CD4-positive, alpha-beta T cell (primary cell): ENCODE measurements at regions not wholly inside any gene's neighbourhood (a gene's known extent, or its start where the extent isn't known, plus 50 kb on each side); places are given as distances from the start of the nearest gene placed in this dataset.

Experiments used
- ATAC-seq: fragments of 200-7000 bp; cut with Tn5 transposase; one replicate; pipeline ENCODE4 v1.10.0; 2022; ENCODE audit warnings: mild to moderate bottlenecking; ENCODE audit not compliant: poor library complexity
- CTCF ChIA-PET: fragments of 350-600 bp; sonication (Branson Sonifier 250); formaldehyde crosslinking; loops from one replicate; lab custom pipeline; 2021; ENCODE audit warnings: antibody characterized with exemption, inconsistent platforms; lab: Charles Lee
- POLR2A ChIA-PET: fragments of 350-600 bp; sonication (Branson Sonifier 250); formaldehyde crosslinking; loops from one replicate; lab custom pipeline; 2021; ENCODE audit warnings: antibody characterized with exemption, inconsistent platforms; lab: Charles Lee
- DNase-seq, 14 experiments: peaks; one replicate each; pipeline ENCODE4 v3.0.0-alpha.2; 2013 to 2020; ENCODE audit warnings: mixed read lengths in 2 of 14
- H3K27ac ChIP-seq, 2 donors: one replicate each; pipeline versions ENCODE4 v1.5.1 to v1.7.0; 2013; ENCODE audit warnings: low read length in 2 of 2, low read depth in 1 of 2, mild to moderate bottlenecking in 1 of 2
- H3K27me3 ChIP-seq, 2 experiments: 1 replicate in 1 of 2; 2 replicates in 1 of 2; pipeline versions ENCODE4 v1.6.1 to v1.7.0; 2013; ENCODE audit warnings: low read length in 2 of 2, control low read depth in 1 of 2, mild to moderate bottlenecking in 1 of 2, moderate library complexity in 1 of 2; ENCODE audit not compliant: insufficient read depth in 2 of 2, control insufficient read depth in 1 of 2
- H3K36me3 ChIP-seq: one replicate; pipeline ENCODE4 v1.6.1; 2013; ENCODE audit warnings: low read length, control low read depth; ENCODE audit not compliant: insufficient read depth
- H3K4me1 ChIP-seq: one replicate; pipeline ENCODE4 v1.6.1; 2013; ENCODE audit warnings: low read length, control low read depth; ENCODE audit not compliant: insufficient read depth
- H3K4me3 ChIP-seq: one replicate; pipeline ENCODE4 v1.5.1; 2013; ENCODE audit warnings: mild to moderate bottlenecking, low read length, moderate library complexity
- H3K9me3 ChIP-seq, 2 experiments: 1 replicate in 1 of 2; 2 replicates in 1 of 2; pipeline versions ENCODE4 v1.6.1 to v1.7.0; 2013; ENCODE audit warnings: low read length in 2 of 2, mild to moderate bottlenecking in 2 of 2, control low read depth in 1 of 2, moderate library complexity in 1 of 2; ENCODE audit not compliant: control insufficient read depth in 1 of 2, insufficient read depth in 1 of 2
- H3K27ac Mint-ChIP-seq: one replicate; pipeline ENCODE4 v1.8.0; 2020; ENCODE audit warnings: mixed read lengths
- H3K27me3 Mint-ChIP-seq: one replicate; pipeline ENCODE4 v1.8.0; 2021; ENCODE audit warnings: mixed read lengths
- H3K36me3 Mint-ChIP-seq: one replicate; pipeline ENCODE4 v1.8.0; 2021; ENCODE audit warnings: low read depth, mixed read lengths
- H3K4me1 Mint-ChIP-seq: one replicate; pipeline ENCODE4 v1.8.0; 2021; ENCODE audit warnings: low read depth, mixed read lengths
- H3K4me3 Mint-ChIP-seq: one replicate; pipeline ENCODE4 v1.8.0; 2020; ENCODE audit warnings: mild to moderate bottlenecking, mixed read lengths
- H3K9me3 Mint-ChIP-seq: one replicate; pipeline ENCODE4 v1.8.0; 2020; ENCODE audit warnings: mixed read lengths
- intact Hi-C, 2 experiments: fragments of 100-400 bp; cut with DNase I in 1 of 2; cut with micrococcal nuclease in 1 of 2; formaldehyde crosslinking; loops; one replicate each; pipeline versions ENCODE4 v1.15.1 to v1.9.0; 2023 to 2025; cut with DNase I, micrococcal nuclease
- TF ChIP-seq, protein P1 (sequence below): fragments of 200-600 bp; IDR thresholded peaks from one replicate; pipeline ENCODE4 v1.8.0; 2022; ENCODE audit warnings: antibody characterized with exemption, mild to moderate bottlenecking

DNA sequence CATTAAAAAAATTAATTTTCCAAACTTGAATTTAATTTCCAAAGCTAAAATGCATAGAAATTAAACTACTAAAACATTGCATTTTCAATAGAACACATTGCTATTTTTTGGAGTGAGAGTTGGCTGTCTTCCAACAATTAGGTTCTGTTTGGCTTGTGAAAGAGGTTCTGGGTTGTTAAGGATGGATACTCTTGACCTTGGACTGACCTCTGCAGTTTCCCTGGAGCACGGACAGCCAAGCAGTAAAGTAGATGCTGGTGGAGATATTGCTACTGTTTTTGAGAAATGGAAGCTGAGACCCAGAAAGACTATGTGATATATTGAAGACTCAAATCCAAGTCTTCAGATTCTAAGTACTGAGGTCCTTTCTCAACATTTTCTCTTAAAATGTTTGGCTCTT lies 95.9 kb upstream of the CHD6 start:
- Mint-ChIP-seq H3K36me3 (no peaks in the 10 kb centered on the region), H3K27ac (no peak overlapping the region), H3K27me3 (peaks cover 6% of the 10 kb centered on the region), H3K4me3 (no peak overlapping the region), H3K4me1 (no peaks in the 10 kb centered on the region), H3K9me3 (no peaks in the 10 kb centered on the region)
- H3K27ac ChIP-seq = no peak overlapping the region
- no peaks in the 10 kb centered on the region for H3K9me3 ChIP-seq
- intact Hi-C loops = no loop called here
- DNase-seq (no peak), ATAC-seq (no peak)
- H3K36me3 ChIP-seq = no peaks in the 10 kb centered on the region
- no peaks in the 10 kb centered on the region for H3K27me3 ChIP-seq
- TF ChIP-seq, protein P1, sequence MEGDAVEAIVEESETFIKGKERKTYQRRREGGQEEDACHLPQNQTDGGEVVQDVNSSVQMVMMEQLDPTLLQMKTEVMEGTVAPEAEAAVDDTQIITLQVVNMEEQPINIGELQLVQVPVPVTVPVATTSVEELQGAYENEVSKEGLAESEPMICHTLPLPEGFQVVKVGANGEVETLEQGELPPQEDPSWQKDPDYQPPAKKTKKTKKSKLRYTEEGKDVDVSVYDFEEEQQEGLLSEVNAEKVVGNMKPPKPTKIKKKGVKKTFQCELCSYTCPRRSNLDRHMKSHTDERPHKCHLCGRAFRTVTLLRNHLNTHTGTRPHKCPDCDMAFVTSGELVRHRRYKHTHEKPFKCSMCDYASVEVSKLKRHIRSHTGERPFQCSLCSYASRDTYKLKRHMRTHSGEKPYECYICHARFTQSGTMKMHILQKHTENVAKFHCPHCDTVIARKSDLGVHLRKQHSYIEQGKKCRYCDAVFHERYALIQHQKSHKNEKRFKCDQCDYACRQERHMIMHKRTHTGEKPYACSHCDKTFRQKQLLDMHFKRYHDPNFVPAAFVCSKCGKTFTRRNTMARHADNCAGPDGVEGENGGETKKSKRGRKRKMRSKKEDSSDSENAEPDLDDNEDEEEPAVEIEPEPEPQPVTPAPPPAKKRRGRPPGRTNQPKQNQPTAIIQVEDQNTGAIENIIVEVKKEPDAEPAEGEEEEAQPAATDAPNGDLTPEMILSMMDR = no peak
- H3K4me3 ChIP-seq = no peak overlapping the region
- ChIA-PET POLR2A (no interaction called here), CTCF (no interaction called here)
- no peaks in the 10 kb centered on the region for H3K4me1 ChIP-seq

DNA sequence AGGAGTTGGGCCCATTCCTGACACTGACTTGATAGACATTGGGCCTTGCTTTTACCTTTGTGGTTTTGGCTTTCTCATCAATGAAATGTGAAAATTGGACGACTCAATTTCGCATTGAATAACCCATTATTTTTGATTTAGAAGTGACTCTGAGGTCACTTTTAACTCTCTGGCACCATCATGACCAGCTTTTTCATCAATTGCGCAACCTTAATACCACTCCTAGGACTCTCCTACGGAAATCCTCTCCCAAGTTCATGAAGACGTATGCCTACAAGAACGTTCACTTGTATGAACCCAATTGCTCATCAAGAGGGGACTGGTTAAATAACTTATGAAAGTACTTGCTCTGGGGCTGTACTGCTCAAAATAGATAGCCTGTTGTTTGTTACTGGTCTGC lies 86.7 kb upstream of the CHD6 start:
- Mint-ChIP-seq H3K9me3 (no peaks in the 10 kb centered on the region), H3K27me3 (peaks cover 9% of the 10 kb centered on the region), H3K4me3 (no peak overlapping the region), H3K36me3 (no peaks in the 10 kb centered on the region), H3K27ac (no peak overlapping the region), H3K4me1 (no peaks in the 10 kb centered on the region)
- H3K9me3 ChIP-seq = no peaks in the 10 kb centered on the region
- intact Hi-C loops = no loop called here
- TF ChIP-seq, protein P1 = no peak
- ChIA-PET POLR2A (no interaction called here), CTCF (no interaction called here)
- H3K4me3 ChIP-seq = no peak overlapping the region
- H3K36me3 ChIP-seq = no peaks in the 10 kb centered on the region
- ATAC-seq = no peak
- no peak for DNase-seq
- H3K27ac ChIP-seq = no peak overlapping the region
- H3K27me3 ChIP-seq = no peaks in the 10 kb centered on the region
- H3K4me1 ChIP-seq = no peaks in the 10 kb centered on the region

GRCh38 chr20:41702647-41703046 lies 84.5 kb upstream of the CHD6 start:
- H3K4me3 Mint-ChIP-seq = no peak overlapping the region
- intact Hi-C loops = no loop called here
- Histone ChIP-seq H3K36me3 (no peaks in the 10 kb centered on the region), H3K9me3 (no peaks in the 10 kb centered on the region), H3K4me1 (no peaks in the 10 kb centered on the region), H3K27ac (no peak overlapping the region), H3K27me3 (no peaks in the 10 kb centered on the region), H3K4me3 (no peak overlapping the region)
- no peaks in the 10 kb centered on the region for H3K9me3 Mint-ChIP-seq
- TF ChIP-seq, protein P1 = no peak
- no peaks in the 10 kb centered on the region for H3K36me3 Mint-ChIP-seq
- DNase-seq (no peak), ATAC-seq (no peak)
- peaks cover 3% of the 10 kb centered on the region for H3K4me1 Mint-ChIP-seq
- CTCF ChIA-PET = interaction anchor here (0.7 kb wide), 1 partner anchor 539 kb away, joined by 3 read pairs; no protein-coding TSS in a partner anchor
- POLR2A ChIA-PET = no interaction called here
- H3K27me3 Mint-ChIP-seq = peaks cover 8% of the 10 kb centered on the region
- no peak overlapping the region for H3K27ac Mint-ChIP-seq
